Lower lobe of right lung (tissue), 2 donors: ENCODE measurements at regions not wholly inside any gene's neighbourhood (a gene's known extent, or its start where the extent isn't known, plus 50 kb on each side); places are given as distances from the start of the nearest gene placed in this dataset.

Source experiments
- ATAC-seq, 2 donors: fragments of 200-7000 bp; cut with Tn5 transposase; one replicate each; pipeline ENCODE4 v1.9.1; 2020 to 2022; ENCODE audit warnings: mild to moderate bottlenecking in 2 of 2, moderate library complexity in 2 of 2
- DNase-seq: peaks from one replicate; pipeline ENCODE4 v3.0.0-alpha.2; 2020
- H3K27ac ChIP-seq: fragments of 200-600 bp; one replicate; pipeline ENCODE4 v1.8.0; 2022
- H3K27me3 ChIP-seq: fragments of 200-600 bp; one replicate; pipeline ENCODE4 v1.8.0; 2022; ENCODE audit warnings: low read depth
- H3K36me3 ChIP-seq: fragments of 200-600 bp; one replicate; pipeline ENCODE4 v1.8.0; 2022; ENCODE audit warnings: mild to moderate bottlenecking
- H3K4me1 ChIP-seq: fragments of 200-600 bp; one replicate; pipeline ENCODE4 v1.8.0; 2022
- H3K4me3 ChIP-seq: fragments of 200-600 bp; one replicate; pipeline ENCODE4 v1.8.0; 2022; ENCODE audit warnings: mild to moderate bottlenecking
- H3K9me3 ChIP-seq: fragments of 200-600 bp; one replicate; pipeline ENCODE4 v1.8.0; 2022
- CTCF ChIP-seq: fragments of 200-600 bp; IDR thresholded peaks from one replicate; pipeline ENCODE4 v1.8.0; 2022; ENCODE audit warnings: antibody characterized with exemption, mild to moderate bottlenecking
- intact Hi-C: fragments of 100-400 bp; cut with DNase I; formaldehyde crosslinking; loops from one replicate; pipeline ENCODE4 v1.11.0; 2022
- donor health status: DM: no; HTN: yes; CAD: no; lungs with severe emphysema.

GRCh38 chr10:3493621-3494020, 291.4 kb downstream of the KLF6 start:
- Histone ChIP-seq H3K4me1 (no peaks in the 10 kb centered on the region), H3K4me3 (no peak overlapping the region), H3K27me3 (no peaks in the 10 kb centered on the region), H3K36me3 (no peaks in the 10 kb centered on the region), H3K27ac (no peak overlapping the region), H3K9me3 (no peaks in the 10 kb centered on the region)
- TF ChIP-seq CTCF, result no peak
- intact Hi-C loops, result no loop called here
- ATAC-seq (no peak), DNase-seq (no peak)

- intact Hi-C loops, result no loop called here
These were observed 293.4 kb downstream of the KLF6 start for GRCh38 chr10:3491571-3491970.

GRCh38 chr10:3487228-3487627, 297.8 kb downstream of the KLF6 start:
- peaks cover 22% of the 10 kb centered on the region for H3K4me1 ChIP-seq
- TF ChIP-seq CTCF, result no peak
- H3K9me3 ChIP-seq, result no peaks in the 10 kb centered on the region
- intact Hi-C loops, result no loop called here
- H3K36me3 ChIP-seq, result no peaks in the 10 kb centered on the region
- DNase-seq, result no peak
- no peak overlapping the region for H3K4me3 ChIP-seq
- ATAC-seq, result no peak
- H3K27ac ChIP-seq, result no peak overlapping the region
- H3K27me3 ChIP-seq, result no peaks in the 10 kb centered on the region

More at GRCh38 chr10:3491571-3491970, 293.4 kb downstream of the KLF6 start:
- no peak overlapping the region for H3K27ac ChIP-seq
- ATAC-seq, result no peak
- H3K4me3 ChIP-seq, result no peak overlapping the region
- DNase-seq, result no peak
- H3K9me3 ChIP-seq, result no peaks in the 10 kb centered on the region
- no peaks in the 10 kb centered on the region for H3K4me1 ChIP-seq
- TF ChIP-seq CTCF, result no peak
- no peaks in the 10 kb centered on the region for H3K27me3 ChIP-seq
- H3K36me3 ChIP-seq, result no peaks in the 10 kb centered on the region

GRCh38 chr10:3486346-3487065, 298.5 kb downstream of the KLF6 start:
- peaks cover 27% of the 10 kb centered on the region for H3K4me1 ChIP-seq
- intact Hi-C loops, result no loop called here

GRCh38 chr10:3485057-3485686, 299.8 kb downstream of the KLF6 start:
- no peak for ATAC-seq
- Histone ChIP-seq H3K27me3 (no peaks in the 10 kb centered on the region), H3K27ac (no peak overlapping the region), H3K36me3 (no peaks in the 10 kb centered on the region), H3K4me3 (no peak overlapping the region), H3K4me1 (peaks cover 27% of the 10 kb centered on the region), H3K9me3 (no peaks in the 10 kb centered on the region)
- DNase-seq, result no peak
- TF ChIP-seq CTCF, result no peak
- intact Hi-C loops, result no loop called here

More at GRCh38 chr10:3486346-3487065, 298.5 kb downstream of the KLF6 start:
- H3K27ac ChIP-seq, result no peak overlapping the region
- no peaks in the 10 kb centered on the region for H3K9me3 ChIP-seq
- ATAC-seq (peak; percentile 79 to 87), DNase-seq (peak; percentile 80)
- H3K4me3 ChIP-seq, result no peak overlapping the region
- no peaks in the 10 kb centered on the region for H3K36me3 ChIP-seq
- no peak for TF ChIP-seq CTCF
- no peaks in the 10 kb centered on the region for H3K27me3 ChIP-seq
